ENCODE measurements at regions not wholly inside any gene's neighbourhood (a gene's known extent, or its start where the extent isn't known, plus 50 kb on each side); places are given as distances from the start of the nearest gene placed in this dataset.
A peak's percentile ranks its signal among the peaks of the same experiment; 100 is the strongest.

- no peak for TF ChIP-seq CTCF (IDR thresholded peaks at IDR 0.05; ENCODE audit: low read depth, low read length)
- Histone ChIP-seq H4K20me1 (ENCODE audit: insufficient read depth, low read length) (no peaks in the 10 kb centered on the region), H3K9ac (ENCODE audit: low read length) (no peak overlapping the region), H3K79me2 (ENCODE audit: low read length) (no peaks in the 10 kb centered on the region), H3K4me1 (ENCODE audit: low read length) (no peaks in the 10 kb centered on the region), H2AFZ (ENCODE audit: low read depth, low read length) (peak overlapping the region; percentile 32; the same call in 1 of the 2 replicates), H3K36me3 (replicated peaks; ENCODE audit: low read depth, low read length) (no peaks in the 10 kb centered on the region), H3K4me3 (ENCODE audit: low read length) (no peak overlapping the region), H3K9me3 (ENCODE audit: insufficient read depth, low read length) (no peaks in the 10 kb centered on the region), H3K4me2 (ENCODE audit: low read length) (peak overlapping the region; percentile 8), H3K27ac (ENCODE audit: low read length) (no peak overlapping the region), H3K27me3 (ENCODE audit: low read depth, low read length) (no peaks in the 10 kb centered on the region)
These were observed 2775.0 kb downstream of the PCDH9 start for GRCh38 chr13:64455124-64455523.

- Histone ChIP-seq H2AFZ (ENCODE audit: low read depth, low read length) (peak overlapping the region; percentile 70; the same call in 1 of the 2 replicates), H3K9ac (ENCODE audit: low read length) (no peak overlapping the region), H3K79me2 (ENCODE audit: low read length) (no peaks in the 10 kb centered on the region), H4K20me1 (ENCODE audit: insufficient read depth, low read length) (no peaks in the 10 kb centered on the region), H3K9me3 (ENCODE audit: insufficient read depth, low read length) (no peaks in the 10 kb centered on the region), H3K4me2 (ENCODE audit: low read length) (0 out of 2 replicates have a peak overlapping the region, but pooled peaks have one; percentile 2), H3K27me3 (ENCODE audit: low read depth, low read length) (no peaks in the 10 kb centered on the region), H3K27ac (ENCODE audit: low read length) (no peak overlapping the region), H3K4me3 (ENCODE audit: low read length) (no peak overlapping the region), H3K4me1 (ENCODE audit: low read length) (no peaks in the 10 kb centered on the region), H3K36me3 (replicated peaks; ENCODE audit: low read depth, low read length) (no peaks in the 10 kb centered on the region)
- TF ChIP-seq EZH2phosphoT487 (IDR thresholded peaks at IDR 0.05; ENCODE audit: low read depth) (no peak), CTCF (IDR thresholded peaks at IDR 0.05; ENCODE audit: low read depth, low read length) (no peak)
These were observed 2776.3 kb downstream of the PCDH9 start for GRCh38 chr13:64453831-64454230.

- Histone ChIP-seq H3K4me2 (ENCODE audit: low read length) (no peak overlapping the region), H3K79me2 (ENCODE audit: low read length) (no peaks in the 10 kb centered on the region), H3K4me3 (ENCODE audit: low read length) (no peak overlapping the region), H3K27ac (ENCODE audit: low read length) (no peak overlapping the region), H2AFZ (ENCODE audit: low read depth, low read length) (peak overlapping the region; percentile 30), H3K36me3 (replicated peaks; ENCODE audit: low read depth, low read length) (no peaks in the 10 kb centered on the region), H3K9me3 (ENCODE audit: insufficient read depth, low read length) (no peaks in the 10 kb centered on the region), H3K27me3 (ENCODE audit: low read depth, low read length) (no peaks in the 10 kb centered on the region), H3K9ac (ENCODE audit: low read length) (no peak overlapping the region), H3K4me1 (ENCODE audit: low read length) (no peaks in the 10 kb centered on the region), H4K20me1 (ENCODE audit: insufficient read depth, low read length) (no peaks in the 10 kb centered on the region)
- peak; percentile 52 for TF ChIP-seq CTCF (IDR thresholded peaks at IDR 0.05; ENCODE audit: low read depth, low read length)
- no peak for TF ChIP-seq EZH2phosphoT487 (IDR thresholded peaks at IDR 0.05; ENCODE audit: low read depth)
These were observed 2783.8 kb downstream of the PCDH9 start for GRCh38 chr13:64446372-64446771.

- Histone ChIP-seq H3K4me2 (ENCODE audit: low read length) (no peak overlapping the region), H4K20me1 (ENCODE audit: insufficient read depth, low read length) (no peaks in the 10 kb centered on the region), H3K4me3 (ENCODE audit: low read length) (no peak overlapping the region), H2AFZ (ENCODE audit: low read depth, low read length) (no peak overlapping the region), H3K27me3 (ENCODE audit: low read depth, low read length) (no peaks in the 10 kb centered on the region), H3K79me2 (ENCODE audit: low read length) (no peaks in the 10 kb centered on the region), H3K9ac (ENCODE audit: low read length) (no peak overlapping the region), H3K36me3 (replicated peaks; ENCODE audit: low read depth, low read length) (no peaks in the 10 kb centered on the region), H3K27ac (ENCODE audit: low read length) (no peak overlapping the region), H3K9me3 (ENCODE audit: insufficient read depth, low read length) (no peaks in the 10 kb centered on the region), H3K4me1 (ENCODE audit: low read length) (no peaks in the 10 kb centered on the region)
- TF ChIP-seq CTCF (IDR thresholded peaks at IDR 0.05; ENCODE audit: low read depth, low read length) (no peak), EZH2phosphoT487 (IDR thresholded peaks at IDR 0.05; ENCODE audit: low read depth) (no peak)
These were observed 2788.4 kb downstream of the PCDH9 start for GRCh38 chr13:64441740-64442139.
